ENCODE measurements at regions not wholly inside any gene's neighbourhood (a gene's known extent, or its start where the extent isn't known, plus 50 kb on each side); places are given as distances from the start of the nearest gene placed in this dataset.
A peak's percentile ranks its signal among the peaks of the same experiment; 100 is the strongest.
"Not testable (repeated sequence)": the region's sequence is repeated elsewhere in the genome, so short reads cannot be mapped to it uniquely, and the experiment has no call there.

GRCh38 chr1:228611707-228612106 lies 123.6 kb upstream of the RHOU start:
- DNase-seq (ENCODE audit: low read depth in 2 of 2): not testable (repeated sequence)

GRCh38 chr1:228622002-228622716 lies 113.1 kb upstream of the RHOU start:
- not testable (repeated sequence) for DNase-seq (ENCODE audit: low read depth in 2 of 2)

- DNase-seq (ENCODE audit: low read depth in 2 of 2): not testable (repeated sequence)
Observed at GRCh38 chr1:228626481-228626880, 108.8 kb upstream of the RHOU start.

GRCh38 chr1:228632858-228633257 lies 102.4 kb upstream of the RHOU start:
- DNase-seq (ENCODE audit: low read depth in 2 of 2): not testable (repeated sequence)

- DNase-seq (ENCODE audit: low read depth in 2 of 2): not testable (repeated sequence)
Observed at GRCh38 chr1:228635304-228635703, 100.0 kb upstream of the RHOU start.

- not testable (repeated sequence) for DNase-seq (ENCODE audit: low read depth in 2 of 2)
Observed at GRCh38 chr1:228637529-228637928, 97.8 kb upstream of the RHOU start.

GRCh38 chr1:228646717-228647522 lies 88.4 kb upstream of the RHOU start:
- DNase-seq (ENCODE audit: low read depth in 2 of 2): peak in 1 of 2 experiments; percentile 8

- no peak for DNase-seq (ENCODE audit: low read depth in 2 of 2)
Observed at GRCh38 chr1:228647523-228648444, 87.5 kb upstream of the RHOU start.

GRCh38 chr1:228648647-228649383 lies 86.5 kb upstream of the RHOU start:
- DNase-seq (ENCODE audit: low read depth in 2 of 2): no peak

GRCh38 chr1:228650141-228650540 lies 85.1 kb upstream of the RHOU start:
- DNase-seq (ENCODE audit: low read depth in 2 of 2): no peak

- no peak for DNase-seq (ENCODE audit: low read depth in 2 of 2)
Observed at GRCh38 chr1:228650946-228651345, 84.3 kb upstream of the RHOU start.

GRCh38 chr1:228652116-228652515 lies 83.2 kb upstream of the RHOU start:
- DNase-seq (ENCODE audit: low read depth in 2 of 2): no peak

- not testable (repeated sequence) for DNase-seq (ENCODE audit: low read depth in 2 of 2)
Observed at GRCh38 chr1:228653057-228653456, 82.2 kb upstream of the RHOU start.

- no peak for DNase-seq (ENCODE audit: low read depth in 2 of 2)
Observed at GRCh38 chr1:228653748-228654147, 81.5 kb upstream of the RHOU start.

- DNase-seq (ENCODE audit: low read depth in 2 of 2): no peak
Observed at GRCh38 chr1:228655796-228656394, 79.4 kb upstream of the RHOU start.

- not testable (repeated sequence) for DNase-seq (ENCODE audit: low read depth in 2 of 2)
Observed at GRCh38 chr1:228662007-228662689, 73.1 kb upstream of the RHOU start.

- DNase-seq (ENCODE audit: low read depth in 2 of 2): peak in 1 of 2 experiments; percentile 14
Observed at GRCh38 chr1:228664399-228664914, 70.8 kb upstream of the RHOU start.

GRCh38 chr1:228666686-228667623 lies 68.3 kb upstream of the RHOU start:
- no peak for DNase-seq (ENCODE audit: low read depth in 2 of 2)

Measured in fibroblast of skin of left biceps (primary cell).